HepG2 (cell line): ENCODE measurements at regions not wholly inside any gene's neighbourhood (a gene's known extent, or its start where the extent isn't known, plus 50 kb on each side); places are given as distances from the start of the nearest gene placed in this dataset.

ENCODE experiments used
- ATAC-seq: fragments of 200-7000 bp; cut with Tn5 transposase; 3 replicates; pipeline ENCODE4 v1.9.1; 2020; ENCODE audit warnings: mild to moderate bottlenecking, moderate library complexity
- BruUV-seq: library from RNA; stranded (reverse); fragments of 400-500 nt; replicated peaks from 2 replicates; lab custom pipeline; 2021; lab: Mats Ljungman, UMichigan
- CTCF ChIA-PET: fragments of 300-600 bp; formaldehyde crosslinking; extraction: SDS; loops from one replicate; lab custom pipeline; 2021; ENCODE audit warnings: low total read pairs, inconsistent platforms, low intra/inter-chr PET ratio; lab: Yijun Ruan, JAX
- POLR2A ChIA-PET: fragments of 350-600 bp; sonication (Branson Sonifier 250); formaldehyde crosslinking; loops from one replicate; lab custom pipeline; 2020; ENCODE audit warnings: antibody characterized with exemption, inconsistent platforms; lab: Yijun Ruan, JAX
- DNase-seq: peaks from one replicate; pipeline ENCODE4 v3.0.0-alpha.2; 2015; ENCODE audit warnings: low spot score
- FAIRE-seq: peaks from 3 replicates; lab custom pipeline; 2011; peaks lifted over from hg19 to GRCh38; lab: Jason Lieb, UNC
- H2AFZ ChIP-seq: one replicate; pipeline ENCODE4 v1.6.1; 2011; ENCODE audit warnings: low read length, inconsistent platforms
- H3K27ac ChIP-seq: fragments of 300-600 bp; 3 replicates; pipeline ENCODE4 v1.8.0; 2011; ENCODE audit warnings: mixed run types, mild to moderate bottlenecking, mixed read lengths, low read length, inconsistent platforms; ENCODE audit not compliant: insufficient read depth; ENCODE audit errors: extremely low read length
- H3K27me3 ChIP-seq, 2 experiments: fragments of 200-600 bp in 1 of 2; 2 replicates in 1 of 2; 3 replicates in 1 of 2; pipeline versions ENCODE4 v1.6.0 to v1.8.0; 2011; ENCODE audit warnings: low read length in 2 of 2, mild to moderate bottlenecking in 2 of 2, moderate library complexity in 2 of 2, inconsistent platforms in 1 of 2; ENCODE audit not compliant: insufficient read depth in 2 of 2, control insufficient read depth in 1 of 2
- H3K36me3 ChIP-seq, 2 experiments: fragments of 200-600 bp in 1 of 2; replicated peaks in 1 of 2; 2 replicates in 1 of 2; 3 replicates in 1 of 2; pipeline versions ENCODE4 v1.5.1 to v1.8.0; 2011; ENCODE audit warnings: low read length in 2 of 2, inconsistent platforms in 1 of 2; ENCODE audit not compliant: insufficient read depth in 2 of 2, control insufficient read depth in 1 of 2
- H3K4me1 ChIP-seq: 2 replicates; pipeline ENCODE4 v1.5.1; 2012; ENCODE audit warnings: low read length, inconsistent platforms; ENCODE audit not compliant: insufficient read depth
- H3K4me2 ChIP-seq: 2 replicates; pipeline ENCODE4 v1.6.0; 2011; ENCODE audit warnings: low read depth, low read length, inconsistent platforms
- H3K4me3 ChIP-seq, 3 experiments: fragments of 200-600 bp in 1 of 3; sonication (generic), shearing (Covaris generic) in 1 of 3; replicated peaks in 1 of 3; 2 replicates each; pipeline ENCODE4 v1.5.1; 2011 to 2016; ENCODE audit warnings: low read length in 3 of 3, inconsistent platforms in 2 of 3, low read depth in 2 of 3, mild to moderate bottlenecking in 2 of 3, control low read depth in 1 of 3, mixed read lengths in 1 of 3; ENCODE audit not compliant: insufficient read depth in 1 of 3
- H3K79me2 ChIP-seq: one replicate; pipeline ENCODE4 v1.6.1; 2011; ENCODE audit warnings: low read length, inconsistent platforms; ENCODE audit not compliant: insufficient read depth
- H3K9ac ChIP-seq: 2 replicates; pipeline ENCODE4 v1.6.0; 2011; ENCODE audit warnings: mild to moderate bottlenecking, low read depth, low read length, inconsistent platforms; ENCODE audit not compliant: insufficient read depth
- H3K9me3 ChIP-seq: 2 replicates; pipeline ENCODE4 v1.5.1; 2012; ENCODE audit warnings: mild to moderate bottlenecking, low read length
- H4K20me1 ChIP-seq: 2 replicates; pipeline ENCODE4 v1.6.0; 2011; ENCODE audit warnings: inconsistent platforms, mild to moderate bottlenecking, low read length, moderate library complexity; ENCODE audit not compliant: insufficient read depth
- MIXL1 ChIP-seq: IDR thresholded peaks from 2 replicates; pipeline ENCODE4 v1.6.1; 2016
- SMC3 ChIP-seq: IDR thresholded peaks from 2 replicates; pipeline ENCODE4 v1.6.1; 2011; ENCODE audit warnings: low read length, improper control_type of control experiment
- STAG1 ChIP-seq: sonication (generic); formaldehyde crosslinking; IDR thresholded peaks from 2 replicates; pipeline ENCODE4 v1.4.0; 2020; ENCODE audit warnings: missing genetic modification reagents
- WIZ ChIP-seq: sonication (generic); formaldehyde crosslinking; IDR thresholded peaks from 2 replicates; pipeline ENCODE4 v1.5.1; 2020; ENCODE audit warnings: mild to moderate bottlenecking, missing genetic modification reagents
- ZNF10 ChIP-seq: sonication (generic); formaldehyde crosslinking; IDR thresholded peaks from 2 replicates; pipeline ENCODE4 v1.4.0; 2020; ENCODE audit warnings: mild to moderate bottlenecking, low read depth, missing genetic modification reagents, borderline replicate concordance
- ZNF441 ChIP-seq: sonication (generic); formaldehyde crosslinking; IDR thresholded peaks from 2 replicates; pipeline ENCODE4 v1.7.0; 2021; ENCODE audit warnings: missing genetic modification reagents, borderline replicate concordance
- ZNF564 ChIP-seq: sonication (generic); formaldehyde crosslinking; IDR thresholded peaks from 2 replicates; pipeline ENCODE4 v1.8.1; 2023; ENCODE audit warnings: mild to moderate bottlenecking, missing genetic modification reagents
- ZNF772 ChIP-seq: sonication (generic); formaldehyde crosslinking; IDR thresholded peaks from 2 replicates; pipeline ENCODE4 v1.5.0; 2020; ENCODE audit warnings: mild to moderate bottlenecking, missing genetic modification reagents
- WGBS: methylation state at CpG from one replicate; pipeline ENCODE4 v1.1.6; 2017; ENCODE audit warnings: low lambda C conversion rate; 5-methylcytosine and 5-hydroxymethylcytosine counted together
- in situ Hi-C: cut with HindIII; loops from 2 replicates; pipeline ENCODE4 v1.10.0; 2017; ENCODE audit warnings: low pct_unique_long_range_greater_than_20kb; ENCODE audit not compliant: extremely low pct_ligation_motif_present
- intact Hi-C: fragments of 100-400 bp; cut with micrococcal nuclease; formaldehyde crosslinking; loops from one replicate; pipeline ENCODE4 v1.10.0; 2022; ENCODE audit not compliant: unreplicated experiment
- TF ChIP-seq, protein P1 (sequence below): sonication (generic); formaldehyde crosslinking; IDR thresholded peaks from 2 replicates; pipeline ENCODE4 v1.5.0; 2020; ENCODE audit warnings: mild to moderate bottlenecking, missing genetic modification reagents, moderate library complexity
- TF ChIP-seq, protein P2 (sequence below): sonication (generic); formaldehyde crosslinking; IDR thresholded peaks from 2 replicates; pipeline ENCODE4 v1.9.0; 2021; ENCODE audit warnings: mild to moderate bottlenecking, missing genetic modification reagents

DNA sequence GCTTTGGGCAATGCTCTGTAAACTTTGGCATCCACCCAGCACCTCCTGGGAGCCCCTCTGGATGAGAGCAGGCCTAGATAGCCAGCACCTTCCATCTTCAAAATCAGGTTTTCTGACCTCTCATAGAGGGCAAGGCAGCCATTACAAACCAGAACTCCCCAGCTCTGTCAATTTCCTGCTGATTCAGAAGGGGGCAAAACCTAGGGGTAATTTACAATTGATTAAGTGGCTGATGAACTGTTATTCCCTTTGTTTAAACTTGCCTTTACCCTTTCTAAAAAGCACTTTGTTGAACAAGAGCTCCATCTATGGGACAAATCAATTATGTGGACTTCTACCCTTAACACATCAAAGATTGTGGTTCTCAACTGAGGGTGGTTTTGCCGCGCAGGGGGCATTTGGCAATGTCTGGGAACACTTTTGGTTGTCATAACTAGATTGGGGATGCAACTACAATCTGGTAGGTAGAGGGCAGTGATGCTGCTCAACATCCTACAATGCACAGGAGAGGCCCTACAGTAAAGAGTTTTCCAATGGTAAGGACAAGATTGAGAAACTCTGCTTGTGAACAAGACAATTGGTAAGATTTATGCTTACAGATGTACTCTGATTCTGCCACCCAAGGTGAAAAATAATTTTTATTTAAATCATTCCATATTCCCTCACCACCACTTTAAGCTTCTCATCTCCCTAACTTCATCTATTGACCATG, 184.1 kb downstream of the MARCHF11 start:
- CTCF ChIA-PET: interaction anchor here (1.0 to 1.9 kb wide), 2 partner anchors 312 to 890 kb away, joined by 3 to 6 read pairs; no protein-coding TSS in a partner anchor
- Histone ChIP-seq H3K9ac (no peak overlapping the region), H3K4me3 (no peak overlapping the region), H3K4me2 (no peak overlapping the region), H3K27me3 (no peaks in the 10 kb centered on the region), H3K4me1 (no peaks in the 10 kb centered on the region), H3K9me3 (peaks cover 29% of the 10 kb centered on the region), H3K27ac (no peak overlapping the region), H2AFZ (no peak overlapping the region), H4K20me1 (no peaks in the 10 kb centered on the region), H3K36me3 (no peaks in the 10 kb centered on the region), H3K79me2 (no peaks in the 10 kb centered on the region)
- intact Hi-C loops: loop anchor here (2.0 to 10.0 kb wide), 2 partner anchors 313 to 611 kb away; no protein-coding TSS in a partner anchor
- WGBS: 0% methylated on average over 2 of the region's 2 CpGs
- DNase-seq: peak; percentile 5
- in situ Hi-C loops: no loop called here
- peak; percentile 66 for ATAC-seq
- FAIRE-seq: no peak
- POLR2A ChIA-PET: no interaction called here
- no TSS peak for BruUV-seq
- TF ChIP-seq MIXL1 (peak; percentile 27; the same call in 1 of the 2 replicates), STAG1 (CRISPR knock-in tag) (peak; percentile 64), SMC3 (peak; percentile 3; the same call in 1 of the 2 replicates), ZNF564 (CRISPR knock-in tag) (no peak)
- TF ChIP-seq, protein P1, sequence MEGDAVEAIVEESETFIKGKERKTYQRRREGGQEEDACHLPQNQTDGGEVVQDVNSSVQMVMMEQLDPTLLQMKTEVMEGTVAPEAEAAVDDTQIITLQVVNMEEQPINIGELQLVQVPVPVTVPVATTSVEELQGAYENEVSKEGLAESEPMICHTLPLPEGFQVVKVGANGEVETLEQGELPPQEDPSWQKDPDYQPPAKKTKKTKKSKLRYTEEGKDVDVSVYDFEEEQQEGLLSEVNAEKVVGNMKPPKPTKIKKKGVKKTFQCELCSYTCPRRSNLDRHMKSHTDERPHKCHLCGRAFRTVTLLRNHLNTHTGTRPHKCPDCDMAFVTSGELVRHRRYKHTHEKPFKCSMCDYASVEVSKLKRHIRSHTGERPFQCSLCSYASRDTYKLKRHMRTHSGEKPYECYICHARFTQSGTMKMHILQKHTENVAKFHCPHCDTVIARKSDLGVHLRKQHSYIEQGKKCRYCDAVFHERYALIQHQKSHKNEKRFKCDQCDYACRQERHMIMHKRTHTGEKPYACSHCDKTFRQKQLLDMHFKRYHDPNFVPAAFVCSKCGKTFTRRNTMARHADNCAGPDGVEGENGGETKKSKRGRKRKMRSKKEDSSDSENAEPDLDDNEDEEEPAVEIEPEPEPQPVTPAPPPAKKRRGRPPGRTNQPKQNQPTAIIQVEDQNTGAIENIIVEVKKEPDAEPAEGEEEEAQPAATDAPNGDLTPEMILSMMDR (CRISPR knock-in tag): peak; percentile 45

DNA sequence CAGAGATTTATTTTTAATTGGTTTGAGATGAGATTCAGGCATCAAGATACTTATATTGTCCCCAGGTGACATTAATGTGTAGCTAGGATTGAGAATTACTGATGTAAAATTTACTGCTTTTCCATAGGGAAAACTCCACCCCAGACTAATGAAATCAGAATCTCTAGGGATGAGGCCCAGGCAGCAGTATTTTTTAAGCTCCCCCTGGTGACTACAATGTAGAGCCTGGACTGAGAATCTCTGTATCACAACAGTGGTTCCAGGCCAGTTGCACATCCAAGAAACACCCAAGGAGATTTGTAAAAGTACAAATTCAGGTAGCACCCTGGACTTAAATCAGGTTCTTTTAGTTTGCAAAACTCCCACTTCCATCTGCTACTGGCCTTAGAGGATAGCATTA, 185.7 kb downstream of the MARCHF11 start:
- Histone ChIP-seq H3K4me2 (no peak overlapping the region), H4K20me1 (no peaks in the 10 kb centered on the region), H3K9ac (no peak overlapping the region), H2AFZ (no peak overlapping the region), H3K4me1 (no peaks in the 10 kb centered on the region), H3K36me3 (no peaks in the 10 kb centered on the region), H3K27me3 (no peaks in the 10 kb centered on the region), H3K4me3 (no peak overlapping the region), H3K79me2 (no peaks in the 10 kb centered on the region), H3K9me3 (peaks cover 41% of the 10 kb centered on the region), H3K27ac (no peak overlapping the region)
- in situ Hi-C loops (no loop called here), intact Hi-C loops (loop anchor here (2.0 to 10.0 kb wide), 2 partner anchors 311 to 609 kb away; no protein-coding TSS in a partner anchor)
- ATAC-seq (no peak), DNase-seq (no peak), FAIRE-seq (no peak)
- no TSS peak for BruUV-seq
- ChIA-PET CTCF (no interaction called here), POLR2A (no interaction called here)
- TF ChIP-seq, protein P2, sequence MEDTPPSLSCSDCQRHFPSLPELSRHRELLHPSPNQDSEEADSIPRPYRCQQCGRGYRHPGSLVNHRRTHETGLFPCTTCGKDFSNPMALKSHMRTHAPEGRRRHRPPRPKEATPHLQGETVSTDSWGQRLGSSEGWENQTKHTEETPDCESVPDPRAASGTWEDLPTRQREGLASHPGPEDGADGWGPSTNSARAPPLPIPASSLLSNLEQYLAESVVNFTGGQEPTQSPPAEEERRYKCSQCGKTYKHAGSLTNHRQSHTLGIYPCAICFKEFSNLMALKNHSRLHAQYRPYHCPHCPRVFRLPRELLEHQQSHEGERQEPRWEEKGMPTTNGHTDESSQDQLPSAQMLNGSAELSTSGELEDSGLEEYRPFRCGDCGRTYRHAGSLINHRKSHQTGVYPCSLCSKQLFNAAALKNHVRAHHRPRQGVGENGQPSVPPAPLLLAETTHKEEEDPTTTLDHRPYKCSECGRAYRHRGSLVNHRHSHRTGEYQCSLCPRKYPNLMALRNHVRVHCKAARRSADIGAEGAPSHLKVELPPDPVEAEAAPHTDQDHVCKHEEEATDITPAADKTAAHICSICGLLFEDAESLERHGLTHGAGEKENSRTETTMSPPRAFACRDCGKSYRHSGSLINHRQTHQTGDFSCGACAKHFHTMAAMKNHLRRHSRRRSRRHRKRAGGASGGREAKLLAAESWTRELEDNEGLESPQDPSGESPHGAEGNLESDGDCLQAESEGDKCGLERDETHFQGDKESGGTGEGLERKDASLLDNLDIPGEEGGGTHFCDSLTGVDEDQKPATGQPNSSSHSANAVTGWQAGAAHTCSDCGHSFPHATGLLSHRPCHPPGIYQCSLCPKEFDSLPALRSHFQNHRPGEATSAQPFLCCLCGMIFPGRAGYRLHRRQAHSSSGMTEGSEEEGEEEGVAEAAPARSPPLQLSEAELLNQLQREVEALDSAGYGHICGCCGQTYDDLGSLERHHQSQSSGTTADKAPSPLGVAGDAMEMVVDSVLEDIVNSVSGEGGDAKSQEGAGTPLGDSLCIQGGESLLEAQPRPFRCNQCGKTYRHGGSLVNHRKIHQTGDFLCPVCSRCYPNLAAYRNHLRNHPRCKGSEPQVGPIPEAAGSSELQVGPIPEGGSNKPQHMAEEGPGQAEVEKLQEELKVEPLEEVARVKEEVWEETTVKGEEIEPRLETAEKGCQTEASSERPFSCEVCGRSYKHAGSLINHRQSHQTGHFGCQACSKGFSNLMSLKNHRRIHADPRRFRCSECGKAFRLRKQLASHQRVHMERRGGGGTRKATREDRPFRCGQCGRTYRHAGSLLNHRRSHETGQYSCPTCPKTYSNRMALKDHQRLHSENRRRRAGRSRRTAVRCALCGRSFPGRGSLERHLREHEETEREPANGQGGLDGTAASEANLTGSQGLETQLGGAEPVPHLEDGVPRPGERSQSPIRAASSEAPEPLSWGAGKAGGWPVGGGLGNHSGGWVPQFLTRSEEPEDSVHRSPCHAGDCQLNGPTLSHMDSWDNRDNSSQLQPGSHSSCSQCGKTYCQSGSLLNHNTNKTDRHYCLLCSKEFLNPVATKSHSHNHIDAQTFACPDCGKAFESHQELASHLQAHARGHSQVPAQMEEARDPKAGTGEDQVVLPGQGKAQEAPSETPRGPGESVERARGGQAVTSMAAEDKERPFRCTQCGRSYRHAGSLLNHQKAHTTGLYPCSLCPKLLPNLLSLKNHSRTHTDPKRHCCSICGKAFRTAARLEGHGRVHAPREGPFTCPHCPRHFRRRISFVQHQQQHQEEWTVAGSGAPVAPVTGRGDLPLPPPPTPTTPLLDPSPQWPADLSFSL (CRISPR knock-in tag): no peak
- TF ChIP-seq ZNF10 (CRISPR knock-in tag): no peak
- TF ChIP-seq ZNF772 (CRISPR knock-in tag): no peak
- no peak for TF ChIP-seq ZNF441 (CRISPR knock-in tag)
- no peak for TF ChIP-seq WIZ (CRISPR knock-in tag)
